ENCODE measurements at regions not wholly inside any gene's neighbourhood (a gene's known extent, or its start where the extent isn't known, plus 50 kb on each side); places are given as distances from the start of the nearest gene placed in this dataset.

DNA sequence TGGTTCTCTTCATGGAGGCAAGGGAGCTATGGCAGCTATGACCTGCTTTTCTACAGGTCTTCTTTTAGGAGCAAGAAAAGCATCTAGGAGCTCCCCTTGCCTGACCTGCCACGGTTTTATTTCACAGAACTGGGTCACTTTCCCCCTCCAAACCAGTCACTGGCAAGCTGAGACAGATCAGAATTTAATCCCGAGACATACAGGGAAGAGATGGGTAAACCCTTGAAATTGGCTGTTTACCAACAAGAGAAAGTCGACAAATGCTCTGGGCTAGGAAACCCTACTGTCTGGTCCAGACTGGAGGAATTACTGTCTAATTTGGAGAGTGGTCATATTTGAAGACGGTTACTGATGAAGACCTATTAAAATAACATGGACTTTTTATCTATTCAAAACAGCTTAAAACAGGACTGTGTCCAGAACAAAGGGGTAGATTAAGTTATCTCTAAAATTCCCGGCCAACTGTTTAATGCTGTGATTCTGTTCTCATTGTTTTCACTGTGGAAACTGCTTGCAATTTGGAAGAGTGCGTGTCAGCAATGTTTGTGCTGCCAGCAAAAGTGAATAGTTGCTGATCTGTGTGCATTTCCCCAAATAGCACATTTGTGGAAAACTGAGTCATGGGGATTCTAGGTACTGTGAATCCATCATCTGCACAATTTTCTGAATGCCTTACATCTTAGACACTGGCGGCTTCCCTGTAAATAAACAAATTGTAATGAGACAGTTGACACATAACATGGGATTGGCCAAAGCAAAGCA is 73.4 kb upstream of the EEA1 start:
- Mint-ChIP-seq H3K4me1 (peaks cover 15% of the 10 kb centered on the region), H3K9me3 (no peaks in the 10 kb centered on the region), H3K27ac (no peak overlapping the region), H3K27me3 (ENCODE audit: low read depth) (peaks cover 5% of the 10 kb centered on the region), H3K36me3 (ENCODE audit: low read depth) (no peaks in the 10 kb centered on the region), H3K4me3 (no peak overlapping the region)
- TF ChIP-seq, protein P1, sequence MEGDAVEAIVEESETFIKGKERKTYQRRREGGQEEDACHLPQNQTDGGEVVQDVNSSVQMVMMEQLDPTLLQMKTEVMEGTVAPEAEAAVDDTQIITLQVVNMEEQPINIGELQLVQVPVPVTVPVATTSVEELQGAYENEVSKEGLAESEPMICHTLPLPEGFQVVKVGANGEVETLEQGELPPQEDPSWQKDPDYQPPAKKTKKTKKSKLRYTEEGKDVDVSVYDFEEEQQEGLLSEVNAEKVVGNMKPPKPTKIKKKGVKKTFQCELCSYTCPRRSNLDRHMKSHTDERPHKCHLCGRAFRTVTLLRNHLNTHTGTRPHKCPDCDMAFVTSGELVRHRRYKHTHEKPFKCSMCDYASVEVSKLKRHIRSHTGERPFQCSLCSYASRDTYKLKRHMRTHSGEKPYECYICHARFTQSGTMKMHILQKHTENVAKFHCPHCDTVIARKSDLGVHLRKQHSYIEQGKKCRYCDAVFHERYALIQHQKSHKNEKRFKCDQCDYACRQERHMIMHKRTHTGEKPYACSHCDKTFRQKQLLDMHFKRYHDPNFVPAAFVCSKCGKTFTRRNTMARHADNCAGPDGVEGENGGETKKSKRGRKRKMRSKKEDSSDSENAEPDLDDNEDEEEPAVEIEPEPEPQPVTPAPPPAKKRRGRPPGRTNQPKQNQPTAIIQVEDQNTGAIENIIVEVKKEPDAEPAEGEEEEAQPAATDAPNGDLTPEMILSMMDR (IDR thresholded peaks at IDR 0.05; ENCODE audit: unreplicated experiment in 3 of 3) = no peak

DNA sequence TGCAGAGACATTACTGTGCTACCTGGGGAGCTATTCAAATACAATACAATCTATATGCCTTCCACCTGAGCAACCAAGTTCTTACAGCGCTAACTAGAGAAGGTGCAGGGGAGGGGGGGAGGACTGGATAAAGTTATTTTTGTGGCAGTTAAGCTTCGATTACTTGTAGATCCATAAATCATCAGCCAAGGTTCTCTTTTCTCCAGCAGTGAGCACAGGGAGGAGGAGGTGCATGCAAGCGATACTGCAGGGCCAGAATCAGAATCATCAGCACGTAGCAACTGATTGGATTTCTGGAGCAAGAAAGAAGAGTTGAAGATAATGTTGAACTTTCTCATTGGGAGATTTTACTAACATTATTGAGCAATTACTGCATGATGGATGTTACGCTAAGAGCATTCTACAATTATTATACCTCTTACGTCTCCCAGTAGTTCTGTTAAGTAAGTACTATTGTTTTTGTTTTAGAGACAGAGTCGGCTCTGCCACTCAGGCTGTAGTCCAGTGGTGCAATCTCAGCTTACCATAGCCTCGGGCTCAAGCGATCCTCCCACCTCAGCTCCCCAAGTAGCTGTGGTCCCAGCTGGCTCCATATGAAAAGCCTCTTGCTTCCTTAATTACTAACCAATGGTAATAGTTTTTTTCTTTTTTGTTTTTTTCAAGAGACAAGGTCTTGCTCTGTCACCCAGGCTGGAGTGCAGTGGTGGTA is 74.6 kb upstream of the EEA1 start:
- Mint-ChIP-seq H3K9me3 (no peaks in the 10 kb centered on the region), H3K27me3 (ENCODE audit: low read depth) (no peaks in the 10 kb centered on the region), H3K4me3 (no peak overlapping the region), H3K27ac (peak overlapping the region in 2 of 3 experiments; percentile 15 to 69), H3K4me1 (peaks cover 20% of the 10 kb centered on the region), H3K36me3 (ENCODE audit: low read depth) (no peaks in the 10 kb centered on the region)
- TF ChIP-seq, protein P1 (IDR thresholded peaks at IDR 0.05; ENCODE audit: unreplicated experiment in 3 of 3) = no peak

DNA sequence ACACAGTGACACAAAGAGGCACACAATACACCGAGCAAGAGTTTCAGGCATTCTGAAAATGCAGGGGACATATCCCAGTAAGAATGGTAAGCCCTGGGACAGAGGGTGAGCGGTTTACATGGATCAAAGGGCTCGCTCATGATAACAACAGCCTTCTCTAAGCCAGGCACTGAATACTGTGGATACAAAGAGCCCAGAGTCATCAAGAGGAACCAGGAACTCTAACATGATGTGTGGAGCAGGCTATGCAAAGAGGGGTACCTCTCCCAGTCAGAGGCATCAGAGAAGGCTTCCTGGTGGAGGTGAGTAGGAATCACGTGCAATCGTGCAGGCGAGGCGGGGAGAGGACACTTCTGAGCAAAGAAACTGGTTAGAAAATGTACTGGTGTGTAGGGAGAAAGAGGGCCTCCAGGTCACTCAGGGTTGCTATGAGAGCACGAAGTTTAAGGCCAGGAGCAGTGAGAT is 76.9 kb upstream of the EEA1 start:
- no peak overlapping the region for H3K27ac Mint-ChIP-seq
- H3K4me3 Mint-ChIP-seq = no peak overlapping the region
- no peaks in the 10 kb centered on the region for H3K27me3 Mint-ChIP-seq (ENCODE audit: low read depth)
- H3K9me3 Mint-ChIP-seq = no peaks in the 10 kb centered on the region
- TF ChIP-seq, protein P1 (IDR thresholded peaks at IDR 0.05; ENCODE audit: unreplicated experiment in 3 of 3) = no peak
- peaks cover 20% of the 10 kb centered on the region for H3K4me1 Mint-ChIP-seq
- H3K36me3 Mint-ChIP-seq (ENCODE audit: low read depth) = no peaks in the 10 kb centered on the region

DNA sequence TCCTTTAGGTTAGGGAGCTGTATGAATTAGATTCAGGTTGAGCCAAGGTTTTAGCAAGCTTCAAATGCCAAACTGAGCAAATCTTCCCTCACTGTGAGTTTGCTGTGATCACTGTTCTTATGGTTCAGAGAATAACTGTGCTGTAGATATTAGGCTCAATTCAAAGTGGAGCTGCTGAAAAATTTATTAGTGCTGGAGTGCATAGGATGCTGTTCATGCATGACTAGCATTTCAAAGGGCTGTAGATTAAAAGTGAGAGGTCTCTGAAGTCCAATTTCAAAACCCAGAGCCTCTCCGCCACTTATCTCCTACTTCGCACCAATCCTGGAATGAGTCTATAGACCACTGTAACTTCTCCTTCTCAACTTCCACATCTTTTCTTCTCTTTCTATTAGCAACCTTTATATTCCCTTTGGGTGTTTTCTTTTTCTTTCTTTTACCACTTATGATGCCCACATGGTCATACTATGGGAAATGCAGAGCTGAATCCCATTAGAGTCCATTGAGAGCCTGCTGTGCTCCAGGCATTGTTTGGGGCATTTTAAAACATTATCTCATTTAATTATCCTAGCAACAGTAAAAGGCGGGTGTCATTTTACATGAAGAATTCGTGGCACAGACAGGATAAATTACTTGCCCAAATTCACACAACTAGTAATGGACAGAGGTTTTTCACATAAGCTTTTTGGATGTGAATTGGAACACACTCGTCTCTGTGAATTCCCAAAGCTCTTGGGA is 77.5 kb upstream of the EEA1 start:
- Mint-ChIP-seq H3K36me3 (ENCODE audit: low read depth) (no peaks in the 10 kb centered on the region), H3K4me3 (no peak overlapping the region), H3K27ac (no peak overlapping the region), H3K27me3 (ENCODE audit: low read depth) (no peaks in the 10 kb centered on the region), H3K4me1 (peaks cover 20% of the 10 kb centered on the region), H3K9me3 (no peaks in the 10 kb centered on the region)
- TF ChIP-seq, protein P1 (IDR thresholded peaks at IDR 0.05; ENCODE audit: unreplicated experiment in 3 of 3) = no peak

DNA sequence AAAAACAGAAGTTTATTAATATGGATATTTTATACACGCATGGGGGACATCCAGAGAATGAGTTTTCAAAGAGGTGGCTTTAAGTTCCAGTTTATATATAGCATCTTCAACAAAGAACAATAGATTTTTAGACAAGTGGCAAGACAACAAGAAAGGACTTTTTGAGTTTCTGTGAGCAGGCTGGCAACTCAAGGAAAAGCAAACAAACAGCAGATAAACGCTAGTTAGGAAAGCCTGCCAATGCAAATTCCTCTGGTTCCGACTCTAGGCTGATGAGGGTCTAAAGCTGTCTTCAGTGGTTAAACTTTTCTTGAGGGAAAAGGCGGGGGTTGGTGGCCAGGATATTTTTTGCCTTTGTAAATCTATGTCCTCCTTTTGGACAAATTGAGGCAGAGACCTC is 78.4 kb upstream of the EEA1 start:
- TF ChIP-seq, protein P1 (IDR thresholded peaks at IDR 0.05; ENCODE audit: unreplicated experiment in 3 of 3) = no peak
- H3K4me3 Mint-ChIP-seq = no peak overlapping the region
- peaks cover 15% of the 10 kb centered on the region for H3K4me1 Mint-ChIP-seq
- H3K9me3 Mint-ChIP-seq = no peaks in the 10 kb centered on the region
- H3K27me3 Mint-ChIP-seq (ENCODE audit: low read depth) = peaks cover 3% of the 10 kb centered on the region
- no peak overlapping the region for H3K27ac Mint-ChIP-seq
- no peaks in the 10 kb centered on the region for H3K36me3 Mint-ChIP-seq (ENCODE audit: low read depth)

Data from nephron (organoid).